Cardiac muscle cell (in vitro differentiated cells and primary cell): ENCODE measurements at regions not wholly inside any gene's neighbourhood (a gene's known extent, or its start where the extent isn't known, plus 50 kb on each side); places are given as distances from the start of the nearest gene placed in this dataset.

ENCODE experiments used
- DNase-seq, 2 donors: peaks; one replicate each; pipeline versions ENCODE4 v3.0.0 to v3.0.0-alpha.2; 2010 to 2017; ENCODE audit warnings: low read depth in 1 of 2, low spot score in 1 of 2
- H3K27ac ChIP-seq: fragments of 200-600 bp; sonication (generic); 2 replicates; pipeline ENCODE4 v1.5.1; 2016
- H3K27me3 ChIP-seq: fragments of 200-600 bp; sonication (generic); 2 replicates; pipeline ENCODE4 v1.6.0; 2016; ENCODE audit warnings: control low read depth
- H3K36me3 ChIP-seq: fragments of 200-600 bp; sonication (generic); 2 replicates; pipeline ENCODE4 v1.5.1; 2016; ENCODE audit warnings: control low read depth
- H3K4me1 ChIP-seq: fragments of 200-600 bp; sonication (generic); 2 replicates; pipeline ENCODE4 v1.8.1; 2017; ENCODE audit warnings: low read depth, mild to moderate bottlenecking, mixed run types
- H3K4me3 ChIP-seq: fragments of 200-600 bp; sonication (generic); 2 replicates; pipeline ENCODE4 v1.5.1; 2016; ENCODE audit warnings: mild to moderate bottlenecking
- H3K9me3 ChIP-seq: fragments of 200-600 bp; sonication (generic); 2 replicates; pipeline ENCODE4 v1.5.1; 2017; ENCODE audit warnings: low read depth, mild to moderate bottlenecking, control low read depth
- TF ChIP-seq, protein P1 (sequence below): IDR thresholded peaks from 2 replicates; pipeline ENCODE4 v1.5.1; 2012; ENCODE audit warnings: low read depth, mild to moderate bottlenecking, low read length

DNA sequence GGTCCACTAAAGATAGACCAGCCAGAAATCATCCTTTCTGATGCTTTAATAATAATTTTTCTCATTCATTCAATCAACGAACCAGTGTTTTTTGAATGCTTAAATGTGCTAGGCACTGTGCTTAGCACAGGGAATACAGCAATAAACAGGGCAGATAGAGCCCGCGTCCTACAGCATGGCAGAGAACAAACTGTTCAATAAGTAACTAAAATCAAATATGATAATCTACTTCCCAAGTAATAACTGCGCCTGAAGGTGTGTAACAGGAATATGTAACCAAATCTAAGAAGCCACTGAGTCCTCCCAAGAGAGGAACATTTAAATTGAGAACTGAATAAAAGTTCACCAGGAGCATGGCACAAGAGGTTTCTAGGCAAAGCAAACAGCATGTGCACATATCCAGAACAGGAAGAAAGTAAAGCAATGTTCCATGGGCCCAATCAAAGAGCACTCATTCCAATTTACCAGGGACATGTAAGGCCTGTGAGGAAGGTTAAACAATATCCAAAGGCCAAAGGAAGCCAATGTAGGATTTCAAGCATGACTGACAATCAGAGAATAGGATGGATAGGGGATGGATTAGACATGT is 311.0 kb upstream of the RARB start:
- Histone ChIP-seq H3K27ac (no peak overlapping the region), H3K9me3 (no peaks in the 10 kb centered on the region), H3K4me1 (peaks cover 9% of the 10 kb centered on the region), H3K27me3 (no peaks in the 10 kb centered on the region), H3K4me3 (no peak overlapping the region), H3K36me3 (no peaks in the 10 kb centered on the region)
- TF ChIP-seq, protein P1, sequence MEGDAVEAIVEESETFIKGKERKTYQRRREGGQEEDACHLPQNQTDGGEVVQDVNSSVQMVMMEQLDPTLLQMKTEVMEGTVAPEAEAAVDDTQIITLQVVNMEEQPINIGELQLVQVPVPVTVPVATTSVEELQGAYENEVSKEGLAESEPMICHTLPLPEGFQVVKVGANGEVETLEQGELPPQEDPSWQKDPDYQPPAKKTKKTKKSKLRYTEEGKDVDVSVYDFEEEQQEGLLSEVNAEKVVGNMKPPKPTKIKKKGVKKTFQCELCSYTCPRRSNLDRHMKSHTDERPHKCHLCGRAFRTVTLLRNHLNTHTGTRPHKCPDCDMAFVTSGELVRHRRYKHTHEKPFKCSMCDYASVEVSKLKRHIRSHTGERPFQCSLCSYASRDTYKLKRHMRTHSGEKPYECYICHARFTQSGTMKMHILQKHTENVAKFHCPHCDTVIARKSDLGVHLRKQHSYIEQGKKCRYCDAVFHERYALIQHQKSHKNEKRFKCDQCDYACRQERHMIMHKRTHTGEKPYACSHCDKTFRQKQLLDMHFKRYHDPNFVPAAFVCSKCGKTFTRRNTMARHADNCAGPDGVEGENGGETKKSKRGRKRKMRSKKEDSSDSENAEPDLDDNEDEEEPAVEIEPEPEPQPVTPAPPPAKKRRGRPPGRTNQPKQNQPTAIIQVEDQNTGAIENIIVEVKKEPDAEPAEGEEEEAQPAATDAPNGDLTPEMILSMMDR: no peak
- DNase-seq: no peak

DNA sequence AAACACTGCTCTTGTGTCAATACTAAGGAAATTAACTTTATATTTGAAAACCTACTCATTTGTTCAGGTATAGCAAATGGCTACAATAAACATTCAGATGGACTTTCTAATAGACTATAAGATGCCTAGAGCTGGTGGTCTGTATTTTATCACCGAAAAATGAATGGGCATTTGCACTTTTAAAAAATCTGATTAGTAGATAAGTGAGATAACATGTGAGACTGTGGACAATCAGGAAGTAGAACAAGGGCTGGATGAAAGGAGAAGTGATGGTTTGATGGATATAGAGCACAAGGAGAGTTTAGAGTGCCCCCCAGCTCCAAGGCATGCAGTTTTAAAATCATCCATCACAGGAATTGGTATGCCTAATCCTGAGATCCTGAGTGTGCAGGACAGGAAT is 308.4 kb upstream of the RARB start:
- Histone ChIP-seq H3K4me3 (no peak overlapping the region), H3K4me1 (peaks cover 5% of the 10 kb centered on the region), H3K27me3 (no peaks in the 10 kb centered on the region), H3K9me3 (no peaks in the 10 kb centered on the region), H3K36me3 (no peaks in the 10 kb centered on the region), H3K27ac (no peak overlapping the region)
- DNase-seq: no peak
- TF ChIP-seq, protein P1: no peak

DNA sequence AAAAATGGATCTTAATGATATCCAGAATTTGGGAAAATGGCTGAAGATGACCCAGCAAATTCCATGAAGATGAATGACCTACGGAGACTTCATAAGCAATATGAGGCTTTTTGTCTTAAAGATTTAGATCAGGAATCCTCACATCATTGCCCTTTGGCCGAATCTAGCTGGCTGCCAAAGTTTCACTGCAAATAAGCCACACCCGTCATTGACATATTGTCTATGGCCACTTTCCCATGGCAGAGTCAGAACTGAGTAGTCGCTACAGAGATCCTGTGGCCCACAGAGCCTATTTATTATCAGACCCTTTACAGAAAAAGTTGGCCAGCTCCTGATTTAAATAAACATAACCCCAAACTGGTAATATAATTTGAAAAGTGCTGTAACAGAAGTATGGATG is 307.4 kb upstream of the RARB start:
- Histone ChIP-seq H3K36me3 (no peaks in the 10 kb centered on the region), H3K27me3 (no peaks in the 10 kb centered on the region), H3K4me3 (no peak overlapping the region), H3K4me1 (no peaks in the 10 kb centered on the region), H3K27ac (no peak overlapping the region), H3K9me3 (no peaks in the 10 kb centered on the region)
- TF ChIP-seq, protein P1: no peak
- DNase-seq: no peak

DNA sequence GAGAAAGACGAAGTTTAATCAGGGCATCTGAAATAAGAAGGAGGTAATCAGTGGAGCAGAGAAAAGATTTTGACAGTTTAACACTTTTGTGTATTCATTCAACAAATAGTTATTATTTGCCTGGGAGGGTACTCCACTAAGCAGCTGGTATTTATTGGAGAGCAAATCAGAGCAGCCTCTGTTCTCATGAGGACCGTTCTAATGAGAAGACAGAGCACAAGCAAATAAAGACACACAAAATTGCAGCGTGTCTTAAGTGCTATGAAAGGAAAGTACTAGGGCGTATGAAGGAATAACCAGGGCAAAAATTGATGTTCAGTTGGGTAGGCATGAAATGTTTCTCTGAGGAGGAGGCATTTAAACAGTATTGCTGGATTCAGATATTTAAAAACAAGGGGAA is 302.9 kb upstream of the RARB start:
- Histone ChIP-seq H3K4me3 (no peak overlapping the region), H3K4me1 (no peaks in the 10 kb centered on the region), H3K27me3 (no peaks in the 10 kb centered on the region), H3K36me3 (no peaks in the 10 kb centered on the region), H3K27ac (no peak overlapping the region), H3K9me3 (no peaks in the 10 kb centered on the region)
- TF ChIP-seq, protein P1: no peak
- no peak for DNase-seq

DNA sequence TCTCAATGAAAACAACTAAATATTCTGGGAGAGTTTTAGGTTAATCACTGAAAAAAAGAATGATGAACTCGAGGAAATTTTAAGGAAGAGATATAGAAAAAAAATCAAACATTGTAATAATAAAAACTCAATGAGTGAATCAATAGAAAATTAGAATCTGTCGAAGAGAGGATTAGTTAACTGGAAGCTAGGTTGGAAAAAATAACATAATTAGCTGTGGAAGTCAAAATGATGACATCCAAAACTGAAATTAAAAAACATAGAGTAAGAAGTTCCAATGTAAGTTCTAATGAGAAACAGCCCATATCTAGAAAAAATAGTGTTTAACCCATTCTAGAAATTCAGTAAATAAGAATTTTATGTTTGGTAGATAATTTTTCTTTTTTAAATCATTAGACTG is 299.3 kb upstream of the RARB start:
- no peak for DNase-seq
- no peaks in the 10 kb centered on the region for H3K27me3 ChIP-seq
- no peaks in the 10 kb centered on the region for H3K4me1 ChIP-seq
- no peak overlapping the region for H3K4me3 ChIP-seq
- no peak overlapping the region for H3K27ac ChIP-seq
- TF ChIP-seq, protein P1: no peak
- no peaks in the 10 kb centered on the region for H3K36me3 ChIP-seq
- H3K9me3 ChIP-seq: no peaks in the 10 kb centered on the region
